NCI-H2196 treated with DMSO at 0.1 percent for 48 hours (cell line): ENCODE measurements at regions not wholly inside any gene's neighbourhood (a gene's known extent, or its start where the extent isn't known, plus 50 kb on each side); places are given as distances from the start of the nearest gene placed in this dataset.
A peak's percentile ranks its signal among the peaks of the same experiment; 100 is the strongest.

Source experiments
- DNase-seq: peaks from one replicate; lab custom pipeline; 2025; ENCODE audit not compliant: unreplicated experiment; lab: John Stamatoyannopoulos, UW

DNA sequence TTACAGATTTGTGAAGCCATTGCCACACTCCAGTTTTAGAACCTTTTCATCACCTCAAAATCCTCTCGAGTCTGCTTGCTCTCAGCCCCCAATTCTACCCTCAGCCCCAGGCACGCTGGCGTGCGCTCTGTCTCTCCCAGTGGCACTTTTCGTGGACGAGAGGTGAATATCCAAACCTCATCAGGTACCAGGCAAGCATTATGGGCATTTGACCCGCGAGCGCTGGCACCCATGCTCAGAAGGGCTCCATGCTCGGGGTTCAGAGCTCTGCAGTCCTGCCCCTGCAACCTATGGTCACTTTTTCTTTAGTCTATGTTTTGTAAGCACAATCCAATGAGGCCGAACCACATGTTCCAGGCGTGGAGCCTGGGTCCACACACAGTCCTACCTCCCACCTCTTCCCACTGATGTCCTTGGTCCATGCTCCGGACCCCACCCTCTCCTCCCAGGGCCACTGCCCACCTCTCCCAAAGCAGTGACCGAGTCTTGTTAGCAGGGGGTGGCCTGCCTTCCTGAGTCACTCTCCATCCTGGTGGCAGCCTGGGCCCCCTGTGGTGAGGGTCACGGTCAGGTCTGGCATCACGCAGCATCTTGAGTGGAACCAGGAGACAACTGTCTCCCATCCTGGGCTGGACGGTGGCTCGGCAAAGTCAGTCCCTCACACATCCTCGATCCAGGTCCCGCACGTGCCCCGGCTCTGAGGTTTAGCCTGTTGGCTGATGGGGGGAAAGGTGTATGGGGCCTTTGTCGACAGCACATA, 256.9 kb downstream of the NDUFA10 start:
- no peak for DNase-seq

DNA sequence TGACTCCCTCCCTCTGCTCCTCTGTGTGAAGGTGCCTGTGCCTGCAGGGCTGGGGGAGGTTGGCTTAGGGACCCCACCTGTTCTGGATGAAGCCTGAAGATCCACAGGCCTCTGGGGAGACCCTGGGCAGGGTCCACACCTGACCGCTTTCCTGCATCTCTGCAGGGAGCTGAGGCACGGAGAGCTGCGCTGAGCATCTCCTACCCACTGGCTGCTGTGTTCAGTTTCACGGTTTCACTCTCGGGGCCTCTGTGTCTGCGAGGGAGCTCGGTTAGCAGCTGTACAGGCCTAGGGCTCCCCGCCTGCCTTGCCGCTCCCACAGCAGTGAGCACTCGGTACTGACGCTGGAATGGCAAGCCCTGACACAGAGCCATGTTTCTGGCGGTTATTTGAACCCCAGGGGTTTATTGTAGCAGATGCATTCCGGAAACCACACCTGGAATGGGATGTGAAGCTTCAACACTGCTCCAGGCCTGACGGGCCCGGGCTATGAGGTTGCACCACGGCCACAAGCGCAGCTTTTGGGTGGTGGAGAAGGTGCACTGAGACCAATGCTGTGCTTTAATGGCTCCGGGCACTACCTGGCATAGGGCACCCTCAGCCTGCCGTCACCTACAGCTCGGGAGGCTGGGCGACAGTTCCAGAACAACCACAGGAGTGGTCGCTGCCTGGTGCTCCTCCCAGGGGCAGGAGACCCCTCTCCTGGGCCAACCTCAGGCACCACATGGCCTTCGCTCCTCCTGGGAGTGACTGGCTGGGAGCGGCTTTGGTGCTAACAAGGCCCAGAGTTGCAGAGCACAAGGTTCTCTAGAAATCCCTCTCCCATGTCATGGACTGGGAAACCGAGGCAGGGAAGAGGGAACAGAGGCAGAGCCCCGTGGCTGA, 257.9 kb downstream of the NDUFA10 start:
- DNase-seq, result no peak

DNA sequence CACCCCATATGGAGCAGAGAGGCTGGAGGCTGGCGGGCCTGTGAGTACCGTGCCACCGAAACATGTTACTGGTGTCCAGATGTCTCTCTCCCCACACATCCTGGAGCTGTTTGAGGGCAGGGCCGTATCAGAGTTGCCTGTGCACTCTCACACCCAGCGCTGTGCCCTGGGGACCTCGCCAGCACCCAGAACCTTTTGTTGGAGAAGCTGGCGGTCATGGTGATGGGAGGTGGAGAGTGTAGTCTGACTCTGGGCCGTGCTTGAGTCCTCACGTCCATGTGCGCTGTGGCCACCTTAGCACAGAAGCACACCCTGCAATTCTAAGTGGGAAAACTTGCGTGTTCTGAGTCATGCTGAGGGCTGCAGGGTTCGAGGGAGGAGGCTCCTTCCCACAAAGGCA, 259.2 kb downstream of the NDUFA10 start:
- DNase-seq, result no peak

DNA sequence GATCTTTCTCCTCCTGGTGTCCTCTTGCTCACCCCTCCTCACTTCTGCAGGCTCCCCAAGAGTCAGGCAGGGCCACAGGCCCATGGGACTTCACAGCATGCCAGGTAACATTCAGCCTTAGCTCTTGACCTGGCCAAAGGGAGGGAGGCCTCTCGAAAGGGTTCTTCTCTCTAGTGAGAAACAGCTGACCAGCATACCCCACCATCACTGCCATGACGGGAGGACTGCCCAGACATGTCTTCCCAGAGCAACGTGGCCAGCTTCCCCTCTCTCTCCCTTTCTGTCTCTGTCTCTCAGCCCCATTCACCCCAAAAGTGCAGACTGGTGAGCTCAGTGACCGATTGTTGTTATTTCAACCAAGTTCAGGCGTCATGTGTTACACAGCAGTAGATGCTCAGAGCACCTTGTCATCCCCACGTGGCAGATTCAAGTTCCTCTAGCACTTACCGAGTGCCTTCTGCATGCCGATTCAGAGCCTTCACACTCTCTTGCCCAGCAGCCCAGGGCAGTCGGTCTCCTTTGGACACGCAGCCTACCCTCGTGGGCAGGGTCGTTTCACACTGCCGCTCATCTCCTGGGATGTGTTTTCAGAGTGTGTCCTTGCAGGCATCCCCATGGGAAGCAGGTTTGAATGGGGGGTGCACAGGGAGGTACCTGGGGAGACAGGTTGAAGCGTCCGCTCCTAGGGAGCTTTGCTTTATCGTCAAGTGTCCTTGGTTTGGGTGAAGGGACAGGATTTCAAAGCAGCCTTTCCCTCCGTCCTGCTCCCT, 259.9 kb downstream of the NDUFA10 start:
- DNase-seq, result no peak

DNA sequence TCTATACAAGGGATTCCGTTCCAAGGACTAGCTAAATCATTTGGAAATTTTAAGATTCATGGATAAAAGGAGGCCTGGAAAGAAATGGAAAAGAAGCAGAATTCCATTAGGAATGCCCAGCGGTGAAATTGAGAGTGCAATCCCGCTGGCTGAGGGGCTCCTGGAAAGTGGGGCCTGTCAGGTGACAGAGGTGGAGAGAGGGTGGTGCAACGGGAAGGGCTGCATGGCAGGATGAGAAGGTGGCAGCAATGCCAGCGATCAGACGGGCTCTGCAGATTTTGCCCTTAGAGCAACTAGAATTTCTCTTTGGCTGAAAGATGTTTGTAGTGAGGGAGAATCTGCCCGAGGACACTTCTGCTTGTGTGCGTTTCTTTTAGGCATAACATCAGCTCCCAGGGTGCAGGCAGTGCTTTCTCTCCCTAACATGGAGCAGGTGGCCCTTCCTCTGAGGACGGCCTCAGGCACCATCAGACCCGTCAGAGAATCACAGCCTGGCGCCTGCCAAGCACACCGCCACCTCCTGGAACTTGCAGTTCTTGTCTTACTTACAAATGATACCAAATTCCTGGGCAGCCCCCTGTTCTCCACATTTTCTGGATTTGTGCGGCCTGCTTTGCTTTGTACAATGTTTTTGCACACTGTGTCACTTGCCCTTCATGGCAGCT, 261.6 kb downstream of the NDUFA10 start:
- DNase-seq, result no peak

- DNase-seq, result peak; percentile 35
Observed at GRCh38 chr2:239762655-239763269, 262.4 kb downstream of the NDUFA10 start.

DNA sequence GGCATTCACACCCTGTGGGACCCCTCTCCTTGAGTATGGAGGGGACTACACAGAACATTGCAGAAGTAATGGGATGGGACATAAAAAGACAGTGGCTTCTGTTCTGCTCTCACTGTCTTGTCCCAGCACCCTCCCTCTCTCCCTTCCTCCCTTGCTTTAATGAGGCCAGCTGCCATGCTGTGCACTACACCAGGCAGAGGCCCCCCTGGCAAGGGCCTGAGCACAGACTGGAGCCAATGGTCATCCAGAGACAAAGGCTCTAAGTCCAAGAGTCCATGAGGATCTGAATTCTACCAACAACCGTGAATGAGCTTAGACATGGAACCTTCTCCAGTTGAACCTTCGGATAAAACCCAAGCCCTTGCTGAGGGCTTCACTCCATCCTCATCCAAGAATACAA, 263.0 kb downstream of the NDUFA10 start:
- DNase-seq, result no peak

DNA sequence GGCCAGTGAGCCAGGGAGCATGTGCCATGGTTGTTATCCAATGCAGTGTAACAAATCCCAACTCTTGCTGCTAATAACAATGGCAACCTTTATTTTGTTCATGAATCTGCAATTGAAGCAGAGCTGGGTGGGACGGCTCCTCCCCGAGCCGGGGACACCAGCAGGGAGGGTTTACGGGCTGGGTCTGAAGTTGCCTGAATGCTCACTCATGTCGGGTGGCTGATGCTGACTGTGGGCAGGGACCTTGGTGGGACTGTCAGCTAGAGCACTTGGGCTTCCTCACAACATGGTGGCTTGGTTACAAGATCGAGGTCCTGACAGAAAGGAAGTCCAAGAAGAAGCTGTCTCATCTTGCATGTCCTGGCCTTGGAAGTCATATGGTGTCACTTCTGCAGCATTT, 264.5 kb downstream of the NDUFA10 start:
- no peak for DNase-seq

- no peak for DNase-seq
Observed at GRCh38 chr2:239758279-239758877, 266.8 kb downstream of the NDUFA10 start.

DNA sequence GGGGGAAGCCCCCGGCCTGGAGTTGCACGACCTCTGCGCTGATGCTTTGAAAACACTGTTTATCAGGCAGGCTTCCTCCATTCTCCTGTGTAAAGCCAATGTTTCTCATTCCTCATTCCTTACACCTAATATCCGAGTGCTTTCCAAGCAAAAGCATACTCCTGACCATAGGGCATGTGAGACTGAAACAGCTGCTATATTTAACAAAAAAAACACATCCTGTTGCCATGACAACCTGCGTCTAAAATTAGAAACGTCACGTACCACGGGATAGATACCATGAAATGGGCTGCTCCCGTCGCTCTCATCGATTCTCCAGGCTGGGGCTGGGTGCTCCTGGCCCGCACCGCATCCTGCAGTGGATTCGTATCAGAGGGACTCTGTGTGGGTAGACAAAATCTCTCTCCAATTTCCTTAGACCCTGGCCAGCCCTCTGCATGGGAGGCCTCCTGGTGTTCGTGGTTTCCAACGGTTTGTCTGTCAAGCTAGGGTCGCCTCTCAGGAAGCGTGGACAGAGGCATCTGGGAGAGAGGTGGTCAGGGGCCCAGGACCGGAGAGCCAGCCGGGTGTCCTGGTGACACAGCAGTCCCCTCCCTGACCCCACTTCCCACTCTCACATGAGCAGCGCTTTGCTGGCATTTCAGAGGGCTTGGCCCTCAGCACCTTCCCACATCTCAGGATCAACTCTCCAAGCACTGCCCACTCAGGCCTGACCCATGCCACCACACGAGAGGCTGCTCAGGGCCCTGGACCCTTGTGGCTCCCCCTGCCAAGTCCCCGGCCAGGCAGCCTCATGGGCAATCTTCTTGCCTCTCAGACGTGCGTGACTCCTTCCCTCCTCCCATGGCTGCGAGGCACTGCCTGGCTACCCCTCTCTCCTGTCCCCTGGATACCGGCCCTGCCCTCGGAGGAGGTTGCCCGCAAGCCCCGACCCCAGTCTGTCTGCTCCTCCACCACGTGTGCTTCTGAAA, 268.1 kb downstream of the NDUFA10 start:
- no peak for DNase-seq

DNA sequence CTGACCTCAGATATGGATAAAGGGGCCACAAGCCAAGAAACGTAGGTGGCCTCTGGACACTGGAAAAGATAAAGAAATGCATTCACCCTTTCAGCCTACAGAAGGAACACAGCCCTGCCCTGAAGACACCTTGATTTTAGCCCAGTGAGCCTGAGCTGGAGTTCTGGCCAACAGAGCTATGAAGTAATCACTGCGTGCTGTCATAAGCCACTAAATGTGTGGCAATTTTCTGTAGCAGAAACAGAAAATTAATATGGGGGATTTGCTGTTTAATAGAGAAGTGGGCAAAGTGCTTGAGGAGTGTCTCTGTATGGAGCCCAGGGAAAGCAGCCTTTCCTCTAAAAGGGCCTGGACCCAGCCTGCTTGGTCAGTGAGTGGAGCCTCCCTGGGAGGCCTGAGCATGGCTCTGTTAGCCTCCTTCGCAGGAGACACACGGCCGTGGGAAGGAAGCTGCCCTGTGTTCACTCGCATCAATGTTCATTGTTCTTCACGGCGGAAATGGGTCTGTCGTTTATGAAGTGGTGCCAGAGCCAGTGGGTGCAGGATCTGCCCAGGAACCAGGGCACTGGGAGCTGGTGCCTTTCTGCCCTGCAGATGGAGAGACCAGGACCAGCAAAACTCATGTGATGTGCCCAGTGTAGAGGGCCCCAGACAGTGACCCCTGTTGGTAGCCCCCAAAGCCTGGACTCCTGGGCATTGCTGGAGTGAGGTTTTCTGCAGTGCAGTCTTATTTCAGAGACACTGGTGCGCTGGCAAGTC, 268.9 kb downstream of the NDUFA10 start:
- DNase-seq, result no peak

- peak; percentile 6 for DNase-seq
Observed at GRCh38 chr2:239753401-239753837, 271.7 kb downstream of the NDUFA10 start.

DNA sequence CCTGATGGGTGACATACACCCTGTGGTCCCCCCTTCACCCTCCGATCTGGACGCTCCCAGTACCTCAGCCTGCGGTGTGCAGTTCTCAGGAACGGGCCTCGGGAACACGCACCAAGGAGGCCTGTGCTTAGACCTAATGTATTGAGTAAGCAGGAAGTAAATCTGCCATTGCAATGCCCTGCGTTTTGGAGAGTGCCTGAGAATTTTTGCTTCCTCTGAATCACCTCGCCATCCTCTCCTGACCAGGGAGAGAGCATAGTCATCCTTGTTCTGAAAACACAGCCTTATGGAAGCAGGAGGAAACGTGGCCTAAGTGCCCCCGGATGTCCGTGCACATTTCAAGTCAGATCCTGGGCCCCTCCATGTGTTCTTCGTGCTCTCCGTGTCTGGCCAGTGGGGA, 272.2 kb downstream of the NDUFA10 start:
- no peak for DNase-seq

- DNase-seq, result no peak
Observed at GRCh38 chr2:239751679-239752355, 273.3 kb downstream of the NDUFA10 start.

DNA sequence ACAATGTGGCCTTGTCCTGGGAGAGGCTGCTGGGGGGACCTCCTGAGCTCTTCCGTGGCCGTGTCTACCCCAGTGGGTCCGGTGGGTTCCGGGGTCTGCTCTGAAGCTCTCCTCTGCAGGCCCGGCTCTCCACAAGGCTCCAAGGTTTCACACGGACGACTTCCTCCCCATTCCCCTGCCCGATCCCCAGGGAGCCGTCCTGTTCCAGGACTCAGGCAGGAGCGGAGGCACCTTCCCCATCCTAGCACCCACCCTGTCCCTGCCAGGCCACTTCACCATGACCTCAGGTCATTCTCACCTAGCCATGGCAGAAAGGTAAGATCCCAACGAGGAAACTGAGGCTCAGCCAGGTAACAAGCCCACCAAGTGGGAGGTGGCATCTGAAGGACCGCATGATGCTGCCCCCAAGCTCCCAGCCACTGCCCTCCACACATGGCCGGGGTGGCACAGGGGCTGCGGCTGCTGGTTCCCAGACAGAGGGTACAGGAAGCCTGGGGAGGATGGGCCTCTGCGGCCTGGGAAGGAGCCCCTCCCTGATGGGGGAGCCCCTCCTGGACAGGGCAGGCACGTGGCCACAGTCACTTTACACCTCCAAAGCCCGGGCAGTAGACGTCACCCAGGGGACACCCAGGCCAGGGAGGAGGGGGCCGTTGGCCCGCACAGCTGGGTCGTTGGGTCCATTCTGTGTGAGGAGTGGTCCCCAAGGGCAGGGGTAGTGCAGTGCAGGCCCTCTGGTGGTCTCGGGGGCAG, 274.0 kb downstream of the NDUFA10 start:
- DNase-seq, result no peak

DNA sequence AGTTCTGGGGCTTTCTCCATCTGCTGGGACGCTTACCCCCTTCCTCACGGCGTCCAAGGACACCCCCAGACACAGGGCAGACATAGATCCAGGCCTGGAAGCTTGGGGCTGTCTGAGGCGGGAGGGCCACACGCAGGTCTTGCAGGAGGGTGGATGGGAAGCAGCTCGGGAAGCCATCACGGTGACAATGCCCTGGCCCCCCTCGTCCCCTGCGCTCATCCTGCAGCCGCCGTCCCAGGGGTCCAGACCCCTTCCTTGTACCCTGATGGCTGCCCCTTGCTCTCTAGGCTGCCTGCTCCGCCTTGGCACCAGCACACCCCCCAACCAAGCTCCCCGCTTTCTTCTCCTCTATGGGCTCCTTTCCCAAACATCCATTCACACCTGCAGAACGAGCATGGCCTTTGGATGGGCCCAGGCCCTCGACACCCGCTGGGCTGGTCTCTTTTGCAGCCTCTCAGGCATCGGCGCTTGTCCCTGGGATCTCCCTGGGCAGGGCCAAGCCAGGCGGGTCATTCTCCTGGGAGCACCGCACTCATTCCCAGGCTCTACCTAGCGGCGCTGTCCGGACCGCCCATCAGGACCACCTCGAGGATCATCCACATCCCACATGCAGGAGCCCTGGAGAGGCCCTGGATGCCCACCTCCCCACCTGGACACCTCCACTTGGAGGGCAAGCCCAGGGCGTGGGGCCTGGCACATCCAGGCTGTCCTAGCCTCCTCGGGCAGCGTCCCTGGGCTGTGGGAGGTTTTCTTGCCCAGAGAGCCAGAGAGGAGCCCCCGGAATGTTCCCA, 274.9 kb downstream of the NDUFA10 start:
- no peak for DNase-seq
